Astrocyte (in vitro differentiated cells and primary cell): ENCODE measurements at regions not wholly inside any gene's neighbourhood (a gene's known extent, or its start where the extent isn't known, plus 50 kb on each side); places are given as distances from the start of the nearest gene placed in this dataset.
"Not testable (repeated sequence)": the region's sequence is repeated elsewhere in the genome, so short reads cannot be mapped to it uniquely, and the experiment has no call there.

Experiments
- DNase-seq: peaks from one replicate; pipeline ENCODE4 v3.0.0-alpha.2; 2010; ENCODE audit warnings: low read depth
- FAIRE-seq: peaks from 2 replicates; lab custom pipeline; 2011; peaks lifted over from hg19 to GRCh38; lab: Jason Lieb, UNC
- H2AFZ ChIP-seq: 2 replicates; pipeline ENCODE4 v1.6.0; 2012; ENCODE audit warnings: low read depth, low read length, inconsistent platforms
- H3K27ac ChIP-seq: 2 replicates; pipeline ENCODE4 v1.5.1; 2011; ENCODE audit warnings: low read depth, low read length, inconsistent platforms
- H3K27me3 ChIP-seq: 2 replicates; pipeline ENCODE4 v1.6.0; 2011; ENCODE audit warnings: low read length, inconsistent platforms; ENCODE audit not compliant: insufficient read depth
- H3K36me3 ChIP-seq: 2 replicates; pipeline ENCODE4 v1.5.1; 2011; ENCODE audit warnings: low read length, inconsistent platforms; ENCODE audit not compliant: insufficient read depth
- H3K4me1 ChIP-seq: 2 replicates; pipeline ENCODE4 v1.5.1; 2011; ENCODE audit warnings: low read length, inconsistent platforms; ENCODE audit not compliant: insufficient read depth
- H3K4me2 ChIP-seq: 2 replicates; pipeline ENCODE4 v1.6.0; 2012; ENCODE audit warnings: low read length, inconsistent platforms
- H3K4me3 ChIP-seq: 2 replicates; pipeline ENCODE4 v1.5.1; 2011; ENCODE audit warnings: low read depth, mild to moderate bottlenecking, low read length, inconsistent platforms; ENCODE audit not compliant: insufficient read depth
- H3K79me2 ChIP-seq: 2 replicates; pipeline ENCODE4 v1.6.0; 2012; ENCODE audit warnings: mild to moderate bottlenecking, low read length, inconsistent platforms; ENCODE audit not compliant: insufficient read depth
- H3K9ac ChIP-seq: 2 replicates; pipeline ENCODE4 v1.6.0; 2012; ENCODE audit warnings: mild to moderate bottlenecking, low read length, inconsistent platforms
- H3K9me3 ChIP-seq: 2 replicates; pipeline ENCODE4 v1.5.1; 2012; ENCODE audit warnings: low read depth, mild to moderate bottlenecking, low read length, inconsistent platforms; ENCODE audit not compliant: insufficient read depth
- H4K20me1 ChIP-seq: 2 replicates; pipeline ENCODE4 v1.6.0; 2012; ENCODE audit warnings: low read length, inconsistent platforms; ENCODE audit not compliant: insufficient read depth
- H3K27ac Mint-ChIP-seq: one replicate; pipeline ENCODE4 v1.8.0; 2021; ENCODE audit warnings: mild to moderate bottlenecking, mixed read lengths; ENCODE audit not compliant: unreplicated experiment
- H3K27me3 Mint-ChIP-seq: one replicate; pipeline ENCODE4 v1.8.0; 2021; ENCODE audit warnings: low read depth, mixed read lengths; ENCODE audit not compliant: unreplicated experiment
- H3K36me3 Mint-ChIP-seq: one replicate; pipeline ENCODE4 v1.8.0; 2021; ENCODE audit warnings: low read depth, mixed read lengths; ENCODE audit not compliant: unreplicated experiment
- H3K4me1 Mint-ChIP-seq: one replicate; pipeline ENCODE4 v1.8.0; 2021; ENCODE audit warnings: low read depth, mixed read lengths; ENCODE audit not compliant: unreplicated experiment
- H3K4me3 Mint-ChIP-seq: one replicate; pipeline ENCODE4 v1.8.0; 2021; ENCODE audit warnings: mild to moderate bottlenecking, moderate library complexity, mixed read lengths; ENCODE audit not compliant: unreplicated experiment
- H3K9me3 Mint-ChIP-seq: one replicate; pipeline ENCODE4 v1.8.0; 2021; ENCODE audit warnings: mild to moderate bottlenecking, mixed read lengths; ENCODE audit not compliant: unreplicated experiment
- CTCF ChIP-seq: IDR thresholded peaks from 2 replicates; pipeline ENCODE4 v1.5.1; 2011; ENCODE audit warnings: low read depth, mild to moderate bottlenecking, inconsistent platforms, low read length, moderate library complexity; ENCODE audit not compliant: insufficient read depth
- EZH2 ChIP-seq: IDR thresholded peaks from 2 replicates; pipeline ENCODE4 v1.6.1; 2012; ENCODE audit warnings: mild to moderate bottlenecking, low read length, inconsistent platforms; ENCODE audit not compliant: insufficient read depth

GRCh38 chr3:22843854-22844253 lies 359.3 kb upstream of the UBE2E2 start:
- no peaks in the 10 kb centered on the region for H3K36me3 ChIP-seq
- no peak overlapping the region for H3K4me2 ChIP-seq
- no peaks in the 10 kb centered on the region for H3K9me3 ChIP-seq
- H3K4me1 ChIP-seq, result no peaks in the 10 kb centered on the region
- H3K4me3 ChIP-seq, result no peak overlapping the region
- Mint-ChIP-seq H3K27ac (no peak overlapping the region), H3K27me3 (no peaks in the 10 kb centered on the region), H3K4me3 (no peak overlapping the region), H3K4me1 (no peaks in the 10 kb centered on the region), H3K9me3 (no peaks in the 10 kb centered on the region), H3K36me3 (no peaks in the 10 kb centered on the region)
- no peaks in the 10 kb centered on the region for H4K20me1 ChIP-seq
- no peaks in the 10 kb centered on the region for H3K79me2 ChIP-seq
- FAIRE-seq (no peak), DNase-seq (no peak)
- no peaks in the 10 kb centered on the region for H3K27me3 ChIP-seq
- no peak for TF ChIP-seq CTCF
- no peak for TF ChIP-seq EZH2
- H2AFZ ChIP-seq, result no peak overlapping the region
- no peak overlapping the region for H3K27ac ChIP-seq
- no peak overlapping the region for H3K9ac ChIP-seq

GRCh38 chr3:22846566-22846965 lies 356.6 kb upstream of the UBE2E2 start:
- Histone ChIP-seq H3K36me3 (no peaks in the 10 kb centered on the region), H3K4me3 (no peak overlapping the region), H3K4me2 (no peak overlapping the region), H3K9me3 (no peaks in the 10 kb centered on the region), H4K20me1 (no peaks in the 10 kb centered on the region), H3K27me3 (no peaks in the 10 kb centered on the region), H3K4me1 (no peaks in the 10 kb centered on the region), H2AFZ (no peak overlapping the region), H3K27ac (no peak overlapping the region), H3K79me2 (no peaks in the 10 kb centered on the region), H3K9ac (no peak overlapping the region)
- Mint-ChIP-seq H3K4me1 (no peaks in the 10 kb centered on the region), H3K9me3 (no peaks in the 10 kb centered on the region), H3K27ac (no peak overlapping the region), H3K27me3 (no peaks in the 10 kb centered on the region), H3K36me3 (no peaks in the 10 kb centered on the region), H3K4me3 (no peak overlapping the region)
- no peak for TF ChIP-seq CTCF
- no peak for TF ChIP-seq EZH2
- DNase-seq (no peak), FAIRE-seq (no peak)

GRCh38 chr3:22849583-22849982 lies 353.5 kb upstream of the UBE2E2 start:
- H4K20me1 ChIP-seq, H3K4me3 Mint-ChIP-seq, H3K9me3 Mint-ChIP-seq, H3K9me3 ChIP-seq, H3K27me3 Mint-ChIP-seq, H3K4me1 Mint-ChIP-seq, FAIRE-seq, H3K4me1 ChIP-seq, H3K27ac ChIP-seq, H3K79me2 ChIP-seq, DNase-seq, H3K9ac ChIP-seq, H3K4me2 ChIP-seq, H2AFZ ChIP-seq, H3K36me3 Mint-ChIP-seq, H3K36me3 ChIP-seq, H3K27me3 ChIP-seq, H3K27ac Mint-ChIP-seq, H3K4me3 ChIP-seq: not testable (repeated sequence)
